Vagina (tissue), 2 donors: ENCODE measurements at regions not wholly inside any gene's neighbourhood (a gene's known extent, or its start where the extent isn't known, plus 50 kb on each side); places are given as distances from the start of the nearest gene placed in this dataset.

Experiments
- CTCF ChIP-seq, 3 experiments: fragments of 450-650 bp in 2 of 3; fragments of 200-600 bp in 1 of 3; sonication (generic) in 1 of 3; IDR thresholded peaks; one replicate each; pipeline ENCODE4 v1.5.1; 2017 to 2019; ENCODE audit warnings: antibody characterized with exemption in 3 of 3, mild to moderate bottlenecking in 2 of 3, moderate library complexity in 2 of 3
- POLR2A ChIP-seq, 2 donors: fragments of 450-650 bp; IDR thresholded peaks; one replicate each; pipeline ENCODE4 v1.6.1; 2017; ENCODE audit warnings: antibody characterized with exemption in 2 of 2, mild to moderate bottlenecking in 2 of 2, moderate library complexity in 2 of 2
- POLR2AphosphoS5 ChIP-seq, 2 donors: sonication (generic); formaldehyde crosslinking; IDR thresholded peaks; one replicate each; pipeline ENCODE4 v1.9.0; 2017; ENCODE audit warnings: antibody characterized with exemption in 2 of 2, mild to moderate bottlenecking in 2 of 2, low read depth in 1 of 2; ENCODE audit not compliant: insufficient read depth in 1 of 2

- TF ChIP-seq POLR2A (IDR thresholded peaks at IDR 0.05) (no peak), POLR2AphosphoS5 (IDR thresholded peaks at IDR 0.05; ENCODE audit: insufficient read depth in 1 of 2, low read depth in 1 of 2) (no peak), CTCF (IDR thresholded peaks at IDR 0.05) (no peak)
Observed at GRCh38 chr2:176621350-176621749, 352.1 kb downstream of the MTX2 start.
